NCI-H226 (cell line): ENCODE measurements at regions not wholly inside any gene's neighbourhood (a gene's known extent, or its start where the extent isn't known, plus 50 kb on each side); places are given as distances from the start of the nearest gene placed in this dataset.
"Not testable (repeated sequence)": the region's sequence is repeated elsewhere in the genome, so short reads cannot be mapped to it uniquely, and the experiment has no call there.

ENCODE experiments used
- DNase-seq: peaks from one replicate; pipeline ENCODE4 v3.0.0-alpha.2; 2015

GRCh38 chr2:215260097-215260677 is 51.7 kb upstream of the ATIC start:
- DNase-seq: no peak

GRCh38 chr2:215249501-215249900 is 62.4 kb upstream of the ATIC start:
- DNase-seq: no peak

GRCh38 chr2:215245919-215246318 is 65.9 kb upstream of the ATIC start:
- DNase-seq: not testable (repeated sequence)

- no peak for DNase-seq
Measured at GRCh38 chr2:215241791-215242305, 70.0 kb upstream of the ATIC start.

- no peak for DNase-seq
Measured at GRCh38 chr2:215238485-215239098, 73.3 kb upstream of the ATIC start.

- no peak for DNase-seq
Measured at GRCh38 chr2:215236131-215236530, 75.7 kb upstream of the ATIC start.

GRCh38 chr2:215220221-215220620 is 81.8 kb upstream of the ABCA12 start:
- not testable (repeated sequence) for DNase-seq

GRCh38 chr2:215218587-215219577 is 80.5 kb upstream of the ABCA12 start:
- DNase-seq: peak; percentile 4

- DNase-seq: no peak
Measured at GRCh38 chr2:215216806-215217205, 78.4 kb upstream of the ABCA12 start.

GRCh38 chr2:215215637-215216036 is 77.2 kb upstream of the ABCA12 start:
- no peak for DNase-seq

GRCh38 chr2:215210082-215210481 is 71.7 kb upstream of the ABCA12 start:
- DNase-seq: no peak

- DNase-seq: no peak
Measured at GRCh38 chr2:215207791-215208367, 69.5 kb upstream of the ABCA12 start.

- DNase-seq: no peak
Measured at GRCh38 chr2:215207041-215207440, 68.6 kb upstream of the ABCA12 start.

GRCh38 chr2:215205787-215206186 is 67.4 kb upstream of the ABCA12 start:
- no peak for DNase-seq

- DNase-seq: no peak
Measured at GRCh38 chr2:215191477-215191876, 53.1 kb upstream of the ABCA12 start.

- no peak for DNase-seq
Measured at GRCh38 chr2:215190588-215190987, 52.2 kb upstream of the ABCA12 start.

GRCh38 chr2:215189393-215189792 is 51.0 kb upstream of the ABCA12 start:
- DNase-seq: no peak
